SK-N-MC (cell line): ENCODE measurements at regions not wholly inside any gene's neighbourhood (a gene's known extent, or its start where the extent isn't known, plus 50 kb on each side); places are given as distances from the start of the nearest gene placed in this dataset.

ENCODE experiments used
- DNase-seq: peaks from one replicate; pipeline ENCODE4 v3.0.0-alpha.2; 2011; ENCODE audit warnings: low read depth, low spot score
- H3K27ac ChIP-seq: fragments of 200-600 bp; sonication (generic); 2 replicates; pipeline ENCODE4 v1.5.1; 2016; ENCODE audit warnings: mixed run types
- H3K36me3 ChIP-seq: fragments of 200-600 bp; sonication (generic); 2 replicates; pipeline ENCODE4 v1.6.1; 2017; ENCODE audit warnings: antibody characterized with exemption, low read length, mixed read lengths; ENCODE audit not compliant: insufficient read depth
- H3K4me3 ChIP-seq: fragments of 200-600 bp; sonication (generic); 2 replicates; pipeline ENCODE4 v1.5.1; 2016
- H3K9ac ChIP-seq: fragments of 200-600 bp; sonication (generic); 2 replicates; pipeline ENCODE4 v1.8.0; 2017; ENCODE audit warnings: mixed run types, mixed read lengths; ENCODE audit not compliant: insufficient read length
- H3K9me3 ChIP-seq: fragments of 200-600 bp; sonication (generic); 2 replicates; pipeline ENCODE4 v1.6.1; 2017; ENCODE audit warnings: low read depth, mild to moderate bottlenecking, antibody characterized with exemption, low read length, moderate library complexity, mixed read lengths
- EZH2 ChIP-seq: fragments of 200-600 bp; sonication (generic); IDR thresholded peaks from one replicate; pipeline ENCODE4 v1.6.1; 2017; ENCODE audit warnings: antibody characterized with exemption
- FOXP2 ChIP-seq: optimal IDR thresholded peaks from 2 replicates; pipeline ENCODE3; 2011; ENCODE audit warnings: mild to moderate bottlenecking, moderate library complexity; ENCODE audit not compliant: insufficient read depth; ENCODE audit errors: extremely low read length, control extremely low read depth
- POLR2AphosphoS5 ChIP-seq: IDR thresholded peaks from 2 replicates; pipeline ENCODE4 v1.6.1; 2012; ENCODE audit warnings: mild to moderate bottlenecking, low read depth, low read length, borderline replicate concordance

- no peak for DNase-seq
- H3K9ac ChIP-seq = no peak overlapping the region
- TF ChIP-seq EZH2 (no peak), POLR2AphosphoS5 (no peak)
- no peaks in the 10 kb centered on the region for H3K9me3 ChIP-seq
- H3K4me3 ChIP-seq = no peak overlapping the region
- no peaks in the 10 kb centered on the region for H3K36me3 ChIP-seq
- H3K27ac ChIP-seq = no peak overlapping the region
Observed at GRCh38 chr18:28382215-28382879, 205.4 kb upstream of the CDH2 start.

- no peaks in the 10 kb centered on the region for H3K36me3 ChIP-seq
- no peak overlapping the region for H3K9ac ChIP-seq
- no peak overlapping the region for H3K4me3 ChIP-seq
- TF ChIP-seq POLR2AphosphoS5 = no peak
- TF ChIP-seq EZH2 = no peak
- TF ChIP-seq FOXP2 = no peak
- no peak for DNase-seq
- no peak overlapping the region for H3K27ac ChIP-seq
- no peaks in the 10 kb centered on the region for H3K9me3 ChIP-seq
Observed at GRCh38 chr18:28372186-28372585, 195.3 kb upstream of the CDH2 start.

GRCh38 chr18:28366676-28367075 lies 189.7 kb upstream of the CDH2 start:
- DNase-seq = no peak
- no peak overlapping the region for H3K4me3 ChIP-seq
- H3K9ac ChIP-seq = no peak overlapping the region
- no peaks in the 10 kb centered on the region for H3K9me3 ChIP-seq
- H3K36me3 ChIP-seq = no peaks in the 10 kb centered on the region
- H3K27ac ChIP-seq = no peak overlapping the region
- no peak for TF ChIP-seq POLR2AphosphoS5
- no peak for TF ChIP-seq FOXP2
- no peak for TF ChIP-seq EZH2

GRCh38 chr18:28365411-28365831 lies 188.5 kb upstream of the CDH2 start:
- Histone ChIP-seq H3K4me3 (no peak overlapping the region), H3K36me3 (no peaks in the 10 kb centered on the region), H3K9me3 (no peaks in the 10 kb centered on the region), H3K9ac (no peak overlapping the region), H3K27ac (no peak overlapping the region)
- TF ChIP-seq FOXP2 (no peak), EZH2 (no peak), POLR2AphosphoS5 (no peak)
- DNase-seq = no peak

GRCh38 chr18:28363124-28363523 lies 186.2 kb upstream of the CDH2 start:
- DNase-seq = no peak
- no peak overlapping the region for H3K27ac ChIP-seq
- no peaks in the 10 kb centered on the region for H3K9me3 ChIP-seq
- TF ChIP-seq POLR2AphosphoS5 = no peak
- TF ChIP-seq FOXP2 = no peak
- TF ChIP-seq EZH2 = no peak
- no peak overlapping the region for H3K9ac ChIP-seq
- no peaks in the 10 kb centered on the region for H3K36me3 ChIP-seq
- H3K4me3 ChIP-seq = no peak overlapping the region

- TF ChIP-seq FOXP2 (no peak), POLR2AphosphoS5 (no peak), EZH2 (no peak)
Observed at GRCh38 chr18:28359176-28359575, 182.2 kb upstream of the CDH2 start.

GRCh38 chr18:28357766-28358401 lies 181.0 kb upstream of the CDH2 start:
- no peak for DNase-seq
- H3K9me3 ChIP-seq = no peaks in the 10 kb centered on the region
- no peak overlapping the region for H3K4me3 ChIP-seq
- no peaks in the 10 kb centered on the region for H3K36me3 ChIP-seq
- no peak overlapping the region for H3K9ac ChIP-seq
- no peak for TF ChIP-seq POLR2AphosphoS5
- TF ChIP-seq FOXP2 = no peak
- no peak for TF ChIP-seq EZH2
- H3K27ac ChIP-seq = no peak overlapping the region

More at GRCh38 chr18:28359176-28359575, 182.2 kb upstream of the CDH2 start:
- no peak for DNase-seq
- Histone ChIP-seq H3K4me3 (no peak overlapping the region), H3K36me3 (no peaks in the 10 kb centered on the region), H3K9ac (no peak overlapping the region), H3K27ac (no peak overlapping the region), H3K9me3 (no peaks in the 10 kb centered on the region)

- H3K36me3 ChIP-seq = no peaks in the 10 kb centered on the region
- no peak overlapping the region for H3K9ac ChIP-seq
- H3K27ac ChIP-seq = no peak overlapping the region
- TF ChIP-seq EZH2 = no peak
- no peak for TF ChIP-seq POLR2AphosphoS5
- no peak for TF ChIP-seq FOXP2
- H3K4me3 ChIP-seq = no peak overlapping the region
- no peak for DNase-seq
- H3K9me3 ChIP-seq = no peaks in the 10 kb centered on the region
Observed at GRCh38 chr18:28350821-28351220, 173.9 kb upstream of the CDH2 start.

GRCh38 chr18:28342231-28342630 lies 165.3 kb upstream of the CDH2 start:
- Histone ChIP-seq H3K36me3 (no peaks in the 10 kb centered on the region), H3K4me3 (no peak overlapping the region), H3K9me3 (no peaks in the 10 kb centered on the region), H3K27ac (no peak overlapping the region), H3K9ac (no peak overlapping the region)
- TF ChIP-seq EZH2 (no peak), POLR2AphosphoS5 (no peak), FOXP2 (no peak)
- no peak for DNase-seq
